Stimulated activated CD4-positive, alpha-beta T cell treated with anti-CD3 and anti-CD28 coated beads, Interleukin-2, amount 100 ng/mL, for 48 hours (primary cell): ENCODE measurements at regions not wholly inside any gene's neighbourhood (a gene's known extent, or its start where the extent isn't known, plus 50 kb on each side); places are given as distances from the start of the nearest gene placed in this dataset.
"Not testable (repeated sequence)": the region's sequence is repeated elsewhere in the genome, so short reads cannot be mapped to it uniquely, and the experiment has no call there.

Source experiments
- DNase-seq, 2 donors: peaks; one replicate each; pipeline ENCODE4 v3.0.0-alpha.2; 2020

GRCh38 chr13:90307136-90307535 is 1040.4 kb upstream of the MIR17HG start:
- DNase-seq = no peak

DNA sequence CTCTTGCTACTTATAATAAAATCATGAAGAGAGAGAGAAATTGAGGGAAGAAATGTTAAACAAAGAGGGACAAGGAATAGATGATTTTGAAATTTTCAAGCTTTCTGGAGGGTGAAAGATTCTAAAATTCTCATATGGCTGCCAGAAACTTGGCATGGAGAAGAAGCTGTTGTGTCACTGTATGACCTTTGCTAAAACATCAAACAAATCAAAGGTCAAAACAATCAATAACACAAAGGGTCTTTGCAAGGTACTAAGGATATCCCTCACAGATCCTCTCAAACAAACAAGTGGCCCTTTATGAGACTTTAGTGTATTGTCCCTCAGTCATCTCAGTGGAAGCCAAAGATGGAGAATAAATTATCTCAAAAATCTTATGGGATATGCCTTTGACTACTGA is 1039.2 kb upstream of the MIR17HG start:
- no peak for DNase-seq

DNA sequence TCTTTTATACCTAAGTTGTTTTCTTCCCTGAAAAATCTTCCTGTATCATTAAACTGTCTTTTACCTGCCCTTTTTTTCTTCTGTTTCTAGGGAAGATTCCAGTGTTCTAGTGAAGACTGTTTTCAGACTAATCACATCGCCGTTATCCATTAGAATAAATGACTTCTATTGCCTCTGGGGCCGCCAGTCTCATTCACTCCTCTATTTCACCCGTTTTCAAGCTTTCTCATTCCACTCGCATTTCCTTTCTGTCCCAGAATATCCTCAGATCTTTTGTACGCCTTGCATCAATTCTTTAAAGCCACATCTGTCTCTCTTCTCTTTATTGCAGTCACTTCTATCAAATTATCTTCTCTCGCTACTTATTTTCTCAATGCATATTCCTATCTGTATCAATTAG is 1035.6 kb upstream of the MIR17HG start:
- no peak for DNase-seq

- no peak for DNase-seq
These were observed 1032.4 kb upstream of the MIR17HG start for GRCh38 chr13:90315061-90315460.

- DNase-seq = no peak
These were observed 1026.8 kb upstream of the MIR17HG start for GRCh38 chr13:90320664-90321063.

DNA sequence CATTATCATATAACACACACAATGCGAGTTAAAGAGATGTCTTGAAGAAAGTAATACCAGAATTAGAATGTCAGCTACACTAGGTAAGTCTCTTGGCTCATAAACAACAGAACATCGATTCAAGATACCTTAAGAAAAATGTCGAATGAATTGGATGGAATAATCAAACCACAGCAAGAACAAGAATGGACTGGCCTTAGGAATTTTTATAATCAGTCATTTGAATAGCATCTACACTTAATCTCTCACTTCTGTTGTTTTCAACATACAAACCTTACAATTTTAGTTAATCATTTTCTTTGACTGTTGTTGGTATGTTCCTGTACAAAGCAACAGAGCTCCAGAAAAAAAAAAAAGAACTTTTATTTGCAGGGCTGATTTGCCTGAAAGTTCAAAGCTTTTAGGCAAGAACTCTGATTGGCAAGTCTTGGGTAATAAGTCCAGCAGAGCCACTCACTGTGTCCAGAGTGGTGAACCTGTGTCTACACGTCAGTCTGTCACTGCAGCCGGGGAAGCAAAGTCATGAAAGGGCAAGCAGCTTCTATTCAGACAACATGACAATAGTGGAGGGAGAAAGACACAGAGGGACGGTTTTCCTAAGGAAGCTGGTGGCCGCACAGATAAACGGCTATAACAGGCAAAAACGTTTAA is 1026.1 kb upstream of the MIR17HG start:
- no peak for DNase-seq

DNA sequence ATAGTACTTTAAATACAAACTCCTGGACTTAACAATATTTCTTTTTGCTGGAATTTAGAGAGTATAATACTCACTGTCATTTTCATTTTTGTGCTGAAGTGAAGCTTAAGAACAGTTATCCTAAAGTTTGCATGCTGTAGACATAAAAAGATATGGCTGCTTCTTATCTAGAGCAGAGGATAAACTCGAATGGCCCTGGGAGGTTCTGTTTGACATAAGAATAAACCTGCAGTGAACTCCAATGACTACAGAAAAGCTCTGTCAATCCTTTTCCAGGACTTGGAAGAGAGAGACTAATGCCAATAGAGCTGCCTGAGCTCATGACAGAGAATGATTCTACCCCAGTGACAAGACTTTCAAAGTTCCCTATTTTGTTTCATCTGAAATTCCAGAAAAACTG is 1017.8 kb upstream of the MIR17HG start:
- DNase-seq = no peak

DNA sequence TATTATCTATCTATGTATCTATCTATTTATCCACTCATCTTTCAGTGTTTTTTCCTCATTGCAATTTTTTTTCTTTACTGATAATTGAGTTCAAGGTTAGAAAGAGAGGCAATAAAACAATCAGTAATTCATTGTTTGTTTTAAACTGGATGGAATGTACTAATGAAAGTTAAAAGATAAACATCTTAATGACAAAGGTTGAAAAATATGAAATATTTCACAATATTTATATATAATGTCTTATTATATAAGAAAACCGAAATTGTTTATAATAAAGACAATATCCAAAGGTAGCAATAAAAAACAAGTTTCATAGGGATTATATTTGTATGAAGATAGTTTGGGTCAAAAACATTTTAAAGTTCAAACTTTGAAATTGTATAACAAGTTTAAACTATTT is 1015.5 kb upstream of the MIR17HG start:
- no peak for DNase-seq

- no peak for DNase-seq
These were observed 1011.0 kb upstream of the MIR17HG start for GRCh38 chr13:90336507-90336906.

DNA sequence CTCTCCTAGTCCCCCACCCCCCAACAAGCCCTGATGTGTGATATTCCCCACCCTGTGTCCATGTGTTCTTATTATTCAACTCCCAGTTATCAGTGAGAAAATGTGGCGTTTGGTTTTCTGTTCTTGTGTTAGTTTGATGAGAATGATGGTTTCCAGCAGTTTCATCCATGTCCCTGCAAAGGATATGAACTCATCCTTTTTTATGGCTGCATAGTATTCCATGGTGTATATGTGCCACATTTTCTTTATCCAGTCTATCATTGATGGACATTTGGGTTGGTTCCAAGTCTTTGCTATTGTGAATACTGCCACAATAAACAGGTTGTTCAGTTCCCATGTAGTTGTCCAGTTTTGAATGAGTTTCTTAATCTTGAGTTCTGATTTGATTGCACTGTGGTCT is 1006.1 kb upstream of the MIR17HG start:
- not testable (repeated sequence) for DNase-seq

- not testable (repeated sequence) for DNase-seq
These were observed 998.9 kb upstream of the MIR17HG start for GRCh38 chr13:90348477-90349136.

DNA sequence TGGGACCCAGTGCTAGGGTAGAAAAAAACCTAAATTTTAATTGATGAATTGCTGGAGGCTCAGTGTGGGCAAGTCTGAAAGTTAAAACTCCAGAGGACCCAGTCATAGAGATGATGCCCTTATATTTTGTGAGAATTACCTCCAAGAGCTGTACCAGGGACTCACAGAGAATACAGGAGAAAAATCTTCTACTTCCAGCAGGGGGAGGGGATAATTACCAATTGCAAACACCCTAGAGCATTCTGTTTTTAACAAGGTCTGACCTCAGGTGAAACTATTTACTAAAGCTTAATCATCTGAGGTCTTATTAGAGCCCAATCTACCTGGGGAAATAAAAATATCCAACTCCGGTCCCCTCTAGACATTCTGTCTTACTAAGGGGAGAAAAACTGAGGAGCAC is 994.7 kb upstream of the MIR17HG start:
- DNase-seq = no peak

DNA sequence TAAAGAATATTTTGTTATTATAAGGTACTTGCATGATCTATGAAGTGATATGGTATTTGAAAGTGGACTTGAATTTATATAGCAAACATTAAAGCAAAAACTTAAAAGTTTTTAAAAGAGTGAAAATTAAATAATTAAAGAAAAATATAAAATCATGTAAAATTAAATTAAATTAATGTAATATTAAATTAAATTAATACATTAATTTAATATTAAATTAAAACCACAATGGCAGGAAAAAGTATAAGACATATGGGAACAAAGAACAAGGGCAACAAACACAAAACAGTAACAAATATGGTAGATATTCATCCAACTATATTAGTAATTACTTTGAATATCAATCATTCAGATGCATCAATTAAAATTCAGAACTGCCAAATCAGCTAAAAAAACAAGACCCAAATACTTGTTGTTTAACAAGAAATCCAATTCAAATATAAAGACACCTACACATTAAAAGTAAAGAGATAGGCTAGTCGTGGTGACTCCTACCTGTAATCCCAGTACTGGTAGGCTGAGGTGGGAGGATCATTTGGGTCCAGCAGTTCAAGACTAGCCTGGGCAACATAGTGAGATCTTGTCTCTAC is 992.2 kb upstream of the MIR17HG start:
- no peak for DNase-seq

- DNase-seq = no peak
These were observed 986.7 kb upstream of the MIR17HG start for GRCh38 chr13:90360785-90361184.

DNA sequence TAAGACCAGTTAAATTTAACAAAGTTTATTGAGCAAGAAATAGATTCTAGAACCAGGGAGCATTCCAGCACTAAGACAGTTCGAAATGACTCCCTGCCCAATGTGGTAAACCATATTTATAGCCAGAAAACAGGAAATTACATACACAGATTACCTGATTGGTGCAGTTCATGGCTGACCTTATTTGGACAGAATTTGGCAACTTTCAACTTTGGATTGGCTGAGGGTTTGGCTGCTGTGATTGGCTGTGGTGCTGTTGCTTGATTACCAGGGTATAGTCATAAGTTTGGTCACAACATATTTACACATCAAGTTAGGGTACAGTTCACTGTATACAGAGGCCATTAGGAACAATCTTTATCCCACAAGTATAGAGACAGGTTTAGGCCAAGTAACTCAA is 984.8 kb upstream of the MIR17HG start:
- DNase-seq = no peak

GRCh38 chr13:90365130-90365529 is 982.4 kb upstream of the MIR17HG start:
- no peak for DNase-seq

DNA sequence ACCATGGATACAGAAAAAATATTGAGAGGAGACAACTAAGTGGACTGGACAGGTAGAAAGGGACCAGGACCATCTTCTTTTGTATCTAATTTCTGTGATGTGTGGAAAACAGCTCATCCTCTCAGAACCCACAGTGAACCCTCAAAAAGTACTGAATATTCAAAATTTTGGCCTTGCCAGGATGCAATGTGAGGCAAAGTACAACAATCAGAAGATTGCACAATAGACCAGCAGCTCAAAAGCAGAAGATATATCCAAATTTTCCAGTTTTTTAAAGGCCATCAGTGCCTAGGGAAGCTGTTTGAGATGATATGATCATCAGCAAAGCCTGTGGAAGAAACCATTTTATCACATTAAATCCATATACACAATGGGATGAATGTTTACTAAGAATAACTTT is 973.3 kb upstream of the MIR17HG start:
- no peak for DNase-seq

- DNase-seq = no peak
These were observed 971.6 kb upstream of the MIR17HG start for GRCh38 chr13:90375851-90376250.

- no peak for DNase-seq
These were observed 965.1 kb upstream of the MIR17HG start for GRCh38 chr13:90382425-90382824.

DNA sequence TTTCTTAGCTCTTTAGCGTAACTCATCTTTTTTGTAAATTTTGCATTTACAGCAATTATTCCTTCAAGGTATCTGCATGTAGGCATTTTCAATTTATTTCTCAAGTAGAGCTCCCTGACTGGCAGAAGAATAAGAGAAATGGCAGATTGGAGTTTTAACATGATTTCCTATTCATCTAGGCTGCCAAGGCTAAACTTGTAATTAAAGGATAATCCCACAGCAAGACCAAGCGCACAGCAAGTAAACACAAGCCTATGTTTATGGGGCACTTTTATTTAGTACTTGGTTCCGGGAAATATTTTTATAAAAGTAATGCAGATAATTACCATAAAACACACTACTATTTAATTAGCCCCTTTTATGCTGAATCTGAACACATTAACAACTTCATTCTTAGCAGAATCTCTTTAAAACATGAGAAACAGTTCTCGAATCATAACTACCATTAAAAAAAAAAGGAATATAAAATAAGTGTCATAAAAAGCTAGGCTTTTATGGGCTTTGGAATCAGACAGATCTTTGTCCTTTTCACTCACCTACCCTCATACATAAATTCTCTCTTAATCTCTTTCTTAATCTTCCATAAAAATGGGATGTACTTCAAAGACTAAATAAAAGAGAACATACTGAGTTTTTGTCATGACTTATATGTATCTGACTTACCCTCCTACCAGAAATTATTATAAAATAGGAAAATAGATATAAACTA is 961.6 kb upstream of the MIR17HG start:
- no peak for DNase-seq

DNA sequence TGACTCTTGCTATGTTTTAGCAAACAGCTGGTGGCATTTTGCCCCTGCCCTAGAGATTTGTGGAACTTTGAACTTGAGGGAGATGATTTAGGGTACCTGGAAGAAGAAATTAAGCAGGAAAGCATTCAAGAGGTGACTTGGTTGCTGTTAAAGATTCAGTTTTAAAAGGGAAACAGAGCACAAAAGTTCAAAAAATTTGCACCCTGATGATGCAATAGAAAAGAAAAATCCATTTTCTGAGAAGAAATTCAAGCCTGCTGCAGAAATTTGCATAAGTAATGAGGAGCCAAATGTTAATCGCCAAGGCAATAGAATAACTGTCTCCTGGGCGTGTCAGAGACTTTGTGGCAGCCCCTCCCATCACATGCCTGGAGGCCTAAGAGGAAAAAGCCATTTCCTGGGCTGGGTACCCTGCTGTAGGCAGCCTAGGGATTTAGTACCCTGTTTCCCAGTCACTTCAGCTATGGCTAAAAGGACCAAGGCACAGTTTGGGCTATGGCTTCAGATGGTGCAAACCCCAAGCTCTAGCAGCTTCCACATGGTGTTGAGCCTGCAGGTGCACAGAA is 958.5 kb upstream of the MIR17HG start:
- no peak for DNase-seq

DNA sequence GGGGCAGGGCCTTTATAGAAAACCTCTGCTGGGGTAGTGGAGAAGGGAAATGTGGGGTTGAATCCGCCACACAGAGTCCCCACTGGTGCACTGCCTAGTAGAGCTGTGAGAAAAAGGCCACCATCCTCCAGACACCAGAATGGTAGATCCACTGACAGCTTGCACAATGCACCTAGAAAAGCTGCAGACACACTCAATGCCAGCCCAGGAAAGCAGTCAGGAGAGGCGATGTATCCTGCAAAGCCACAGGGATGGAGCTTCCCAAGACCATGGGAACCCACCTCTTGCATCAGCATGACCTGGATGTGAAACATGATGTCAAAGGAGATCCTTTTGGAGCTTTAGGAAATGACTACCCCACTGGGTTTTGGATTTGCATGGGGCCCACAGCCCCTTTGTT is 958.0 kb upstream of the MIR17HG start:
- no peak for DNase-seq

- DNase-seq = no peak
These were observed 954.1 kb upstream of the MIR17HG start for GRCh38 chr13:90393408-90393807.

DNA sequence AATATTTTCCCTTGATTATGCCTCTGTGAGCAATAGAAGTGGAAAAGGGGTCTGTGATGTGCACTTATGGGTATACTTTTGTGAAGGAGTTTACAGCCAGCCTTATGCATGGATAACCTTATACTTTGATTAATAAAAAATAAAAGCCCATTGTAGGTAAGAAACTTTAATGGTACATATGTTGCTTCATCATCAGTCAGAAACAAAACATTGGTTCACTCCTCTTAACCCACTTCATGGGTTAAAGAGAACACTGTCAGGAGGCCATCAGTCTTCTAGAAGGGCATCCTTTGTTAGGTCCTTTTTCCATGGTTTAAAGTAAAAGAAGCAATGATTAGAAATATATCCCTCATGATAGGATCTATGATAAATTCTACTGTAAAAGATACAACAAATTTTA is 952.1 kb upstream of the MIR17HG start:
- DNase-seq = no peak
